Tibial nerve (tissue), 4 donors: ENCODE measurements at regions not wholly inside any gene's neighbourhood (a gene's known extent, or its start where the extent isn't known, plus 50 kb on each side); places are given as distances from the start of the nearest gene placed in this dataset.

ENCODE experiments used
- CTCF ChIP-seq, 5 experiments: fragments of 200-600 bp in 3 of 5; fragments of 450-650 bp in 2 of 5; sonication (generic) in 3 of 5; IDR thresholded peaks; one replicate each; pipeline ENCODE4 v1.5.1; 2016 to 2019; ENCODE audit warnings: antibody characterized with exemption in 5 of 5, mild to moderate bottlenecking in 3 of 5, moderate library complexity in 2 of 5
- EP300 ChIP-seq, 2 donors: sonication (generic); formaldehyde crosslinking; IDR thresholded peaks; one replicate each; pipeline ENCODE4 v1.6.1; 2017; ENCODE audit warnings: antibody characterized with exemption in 2 of 2, mild to moderate bottlenecking in 1 of 2
- POLR2A ChIP-seq, 2 donors: fragments of 450-650 bp; IDR thresholded peaks; one replicate each; pipeline ENCODE4 v1.6.1; 2017; ENCODE audit warnings: antibody characterized with exemption in 2 of 2, mild to moderate bottlenecking in 2 of 2, moderate library complexity in 2 of 2

- TF ChIP-seq CTCF (IDR thresholded peaks at IDR 0.05) = no peak
- TF ChIP-seq EP300 (IDR thresholded peaks at IDR 0.05) = no peak
- no peak for TF ChIP-seq POLR2A (IDR thresholded peaks at IDR 0.05)
Observed at GRCh38 chr4:128346054-128346716, 58.6 kb upstream of the PGRMC2 start.
